ENCODE measurements at regions not wholly inside any gene's neighbourhood (a gene's known extent, or its start where the extent isn't known, plus 50 kb on each side); places are given as distances from the start of the nearest gene placed in this dataset.

GRCh38 chr10:117646718-117647117 is 104.2 kb downstream of the EMX2 start:
- intact Hi-C loops (cut with DNase I; ENCODE audit: low total_unique reads): no loop called here
- Histone ChIP-seq H3K4me1 (no peaks in the 10 kb centered on the region), H3K27me3 (no peaks in the 10 kb centered on the region), H3K4me3 (no peak overlapping the region), H3K9me3 (peaks cover 0 to 12% of the 10 kb centered on the region in 2 donors), H3K27ac (no peak overlapping the region), H3K36me3 (no peaks in the 10 kb centered on the region)
- no peak for DNase-seq (ENCODE audit: low spot score in 2 of 2)
- TF ChIP-seq POLR2AphosphoS5 (IDR thresholded peaks at IDR 0.05) (no peak), CTCF (IDR thresholded peaks at IDR 0.05) (no peak), POLR2A (IDR thresholded peaks at IDR 0.05) (no peak)

GRCh38 chr10:117647306-117647705 is 104.8 kb downstream of the EMX2 start:
- Histone ChIP-seq H3K4me3 (no peak overlapping the region), H3K9me3 (peaks cover 0 to 12% of the 10 kb centered on the region in 2 donors), H3K4me1 (no peaks in the 10 kb centered on the region), H3K27me3 (no peaks in the 10 kb centered on the region), H3K27ac (no peak overlapping the region), H3K36me3 (no peaks in the 10 kb centered on the region)
- intact Hi-C loops (cut with DNase I; ENCODE audit: low total_unique reads): no loop called here
- no peak for DNase-seq (ENCODE audit: low spot score in 2 of 2)
- TF ChIP-seq POLR2A (IDR thresholded peaks at IDR 0.05) (no peak), POLR2AphosphoS5 (IDR thresholded peaks at IDR 0.05) (no peak)

- intact Hi-C loops (cut with DNase I; ENCODE audit: low total_unique reads): no loop called here
- H3K4me1 ChIP-seq: no peaks in the 10 kb centered on the region
Observed at GRCh38 chr10:117651121-117651520, 108.6 kb downstream of the EMX2 start.

GRCh38 chr10:117652228-117653169 is 110.0 kb downstream of the EMX2 start:
- H3K27ac ChIP-seq: no peak overlapping the region
- H3K4me3 ChIP-seq: no peak overlapping the region
- TF ChIP-seq CTCF (IDR thresholded peaks at IDR 0.05) (no peak), POLR2AphosphoS5 (IDR thresholded peaks at IDR 0.05) (no peak), POLR2A (IDR thresholded peaks at IDR 0.05) (no peak)
- H3K36me3 ChIP-seq: no peaks in the 10 kb centered on the region
- no peak for DNase-seq (ENCODE audit: low spot score in 2 of 2)
- no peaks in the 10 kb centered on the region for H3K4me1 ChIP-seq
- intact Hi-C loops (cut with DNase I; ENCODE audit: low total_unique reads): no loop called here
- H3K9me3 ChIP-seq: peaks cover 0 to 36% of the 10 kb centered on the region in 2 donors
- no peaks in the 10 kb centered on the region for H3K27me3 ChIP-seq

More at GRCh38 chr10:117651121-117651520, 108.6 kb downstream of the EMX2 start:
- Histone ChIP-seq H3K36me3 (no peaks in the 10 kb centered on the region), H3K4me3 (no peak overlapping the region), H3K27ac (no peak overlapping the region), H3K9me3 (peaks cover 0 to 36% of the 10 kb centered on the region in 2 donors), H3K27me3 (no peaks in the 10 kb centered on the region)
- DNase-seq (ENCODE audit: low spot score in 2 of 2): no peak
- TF ChIP-seq POLR2A (IDR thresholded peaks at IDR 0.05): no peak

DNA sequence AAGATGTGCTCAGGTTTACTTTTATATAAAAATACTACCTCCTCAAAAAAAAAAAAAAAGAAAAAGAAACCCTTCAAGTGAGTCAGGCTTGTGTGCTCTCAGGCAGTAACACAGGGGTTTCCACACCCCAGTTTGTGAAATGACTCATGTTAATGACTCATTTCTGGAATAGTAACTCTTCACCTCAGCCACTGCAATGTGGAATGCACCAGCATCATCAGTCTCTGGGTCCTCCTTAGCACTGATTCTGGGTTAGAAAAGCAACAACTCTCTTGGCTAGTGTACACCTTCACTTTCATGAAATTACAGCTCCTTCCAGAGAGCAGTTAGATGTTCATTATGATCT is 110.6 kb downstream of the EMX2 start:
- peaks cover 0 to 36% of the 10 kb centered on the region in 2 donors for H3K9me3 ChIP-seq
- intact Hi-C loops (cut with DNase I; ENCODE audit: low total_unique reads): no loop called here
- H3K4me1 ChIP-seq: no peaks in the 10 kb centered on the region
- no peak overlapping the region for H3K27ac ChIP-seq
- no peaks in the 10 kb centered on the region for H3K27me3 ChIP-seq
- H3K36me3 ChIP-seq: no peaks in the 10 kb centered on the region
- H3K4me3 ChIP-seq: no peak overlapping the region
- DNase-seq (ENCODE audit: low spot score in 2 of 2): no peak
- no peak for TF ChIP-seq CTCF (IDR thresholded peaks at IDR 0.05)
- TF ChIP-seq POLR2A (IDR thresholded peaks at IDR 0.05): no peak
- no peak for TF ChIP-seq POLR2AphosphoS5 (IDR thresholded peaks at IDR 0.05)

- no peaks in the 10 kb centered on the region for H3K27me3 ChIP-seq
- H3K27ac ChIP-seq: no peak overlapping the region
- H3K9me3 ChIP-seq: peaks cover 0 to 36% of the 10 kb centered on the region in 2 donors
- intact Hi-C loops (cut with DNase I; ENCODE audit: low total_unique reads): no loop called here
- TF ChIP-seq POLR2A (IDR thresholded peaks at IDR 0.05): no peak
- no peak for TF ChIP-seq POLR2AphosphoS5 (IDR thresholded peaks at IDR 0.05)
- TF ChIP-seq CTCF (IDR thresholded peaks at IDR 0.05): no peak
- DNase-seq (ENCODE audit: low spot score in 2 of 2): no peak
- no peak overlapping the region for H3K4me3 ChIP-seq
- no peaks in the 10 kb centered on the region for H3K36me3 ChIP-seq
- no peaks in the 10 kb centered on the region for H3K4me1 ChIP-seq
Observed at GRCh38 chr10:117654105-117654504, 111.6 kb downstream of the EMX2 start.
